ENCODE measurements at regions not wholly inside any gene's neighbourhood (a gene's known extent, or its start where the extent isn't known, plus 50 kb on each side); places are given as distances from the start of the nearest gene placed in this dataset.

GRCh38 chrX:88865634-88866033 lies 118.6 kb downstream of the CPXCR1 start:
- ChIA-PET CTCF (no interaction called here), POLR2A (no interaction called here)
- Histone ChIP-seq H3K4me3 (ENCODE audit: low read depth in 2 of 2, low read length in 1 of 2) (no peak overlapping the region; a peak in 1 of 4 replicates), H3K9me2 (no peaks in the 10 kb centered on the region), H3K36me3 (replicated peaks in 1 of 2; ENCODE audit: control insufficient read depth in 1 of 2, insufficient read depth in 2 of 2, low read length in 1 of 2) (no peaks in the 10 kb centered on the region), H3F3A (replicated peaks; ENCODE audit: insufficient read depth) (no peaks in the 10 kb centered on the region), H3K27ac (ENCODE audit: low read depth in 2 of 2, low read length in 1 of 2) (no peak overlapping the region), H3K27me3 (ENCODE audit: insufficient read depth) (no peaks in the 10 kb centered on the region), H2AFZ (ENCODE audit: low read depth) (peak overlapping the region; percentile 28; the same call in 1 of the 2 replicates), H3K9ac (no peak overlapping the region), H4K20me1 (ENCODE audit: insufficient read depth) (no peaks in the 10 kb centered on the region), H3K9me3 (no peaks in the 10 kb centered on the region), H3K4me2 (no peak overlapping the region), H3K4me1 (ENCODE audit: control insufficient read depth in 1 of 2, insufficient read depth in 2 of 2, low read depth in 1 of 2, low read length in 1 of 2) (no peaks in the 10 kb centered on the region), H3K79me2 (ENCODE audit: insufficient read depth) (no peaks in the 10 kb centered on the region)
- WGBS (ENCODE audit: low lambda C conversion rate): 1% methylated on average over 6 of the region's 6 CpGs
- TF ChIP-seq, protein P1, sequence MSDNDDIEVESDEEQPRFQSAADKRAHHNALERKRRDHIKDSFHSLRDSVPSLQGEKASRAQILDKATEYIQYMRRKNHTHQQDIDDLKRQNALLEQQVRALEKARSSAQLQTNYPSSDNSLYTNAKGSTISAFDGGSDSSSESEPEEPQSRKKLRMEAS (IDR thresholded peaks at IDR 0.05; ENCODE audit: low read depth): no peak
- TF ChIP-seq FOXJ3 (CRISPR knock-in tag; IDR thresholded peaks at IDR 0.05) (no peak), MXI1 (IDR thresholded peaks at IDR 0.05; ENCODE audit: low read depth, low read length) (no peak), FOSL2 (IDR thresholded peaks at IDR 0.05; ENCODE audit: borderline replicate concordance, low read depth) (no peak), FOXM1 (IDR thresholded peaks at IDR 0.05; ENCODE audit: low read depth) (no peak), JUND (IDR thresholded peaks at IDR 0.05) (no peak), GABPA (IDR thresholded peaks at IDR 0.05; ENCODE audit: low read depth) (no peak), RAD21 (IDR thresholded peaks at IDR 0.05; ENCODE audit: low read length) (no peak), SMC3 (IDR thresholded peaks at IDR 0.05; ENCODE audit: low read depth, low read length) (no peak), RCOR1 (IDR thresholded peaks at IDR 0.05; ENCODE audit: low read length) (no peak), RFX5 (IDR thresholded peaks at IDR 0.05; ENCODE audit: low read length) (no peak), USF2 (IDR thresholded peaks at IDR 0.05; ENCODE audit: borderline replicate concordance, low read depth, low read length) (no peak), NRF1 (IDR thresholded peaks at IDR 0.05; ENCODE audit: low read depth, low read length) (no peak), ELF1 (IDR thresholded peaks at IDR 0.05) (no peak), TCF12 (IDR thresholded peaks at IDR 0.05) (no peak), PBX3 (IDR thresholded peaks at IDR 0.05) (no peak)
- no peak for DNase-seq

DNA sequence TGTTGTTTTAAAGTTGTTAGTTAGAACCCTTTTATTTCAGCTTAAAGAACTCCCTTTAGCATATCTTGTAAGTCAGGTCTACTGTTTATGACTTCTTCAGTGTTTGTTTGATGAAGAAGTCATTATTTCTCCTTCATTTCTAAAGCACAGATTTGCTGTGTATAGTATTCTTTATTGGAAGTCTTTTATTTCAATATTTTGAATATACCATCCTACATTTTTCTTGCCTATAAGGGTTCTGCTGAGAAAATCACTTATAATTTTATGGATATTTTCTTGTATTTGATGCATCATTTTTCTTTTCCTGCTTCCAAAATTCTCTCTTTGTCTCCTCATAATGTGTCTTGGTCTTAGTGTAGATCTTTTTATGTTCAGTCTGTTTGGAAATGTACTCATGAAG lies 134.5 kb downstream of the CPXCR1 start:
- Histone ChIP-seq H4K20me1 (ENCODE audit: insufficient read depth) (no peaks in the 10 kb centered on the region), H3K9ac (no peak overlapping the region), H2AFZ (ENCODE audit: low read depth) (no peak overlapping the region), H3K79me2 (ENCODE audit: insufficient read depth) (no peaks in the 10 kb centered on the region), H3K4me3 (ENCODE audit: low read depth in 2 of 2, low read length in 1 of 2) (no peak overlapping the region), H3K4me1 (ENCODE audit: control insufficient read depth in 1 of 2, insufficient read depth in 2 of 2, low read depth in 1 of 2, low read length in 1 of 2) (no peaks in the 10 kb centered on the region), H3K36me3 (replicated peaks in 1 of 2; ENCODE audit: control insufficient read depth in 1 of 2, insufficient read depth in 2 of 2, low read length in 1 of 2) (no peaks in the 10 kb centered on the region), H3K4me2 (no peak overlapping the region), H3K9me2 (no peaks in the 10 kb centered on the region), H3K27me3 (ENCODE audit: insufficient read depth) (no peaks in the 10 kb centered on the region), H3F3A (replicated peaks; ENCODE audit: insufficient read depth) (no peaks in the 10 kb centered on the region), H3K27ac (ENCODE audit: low read depth in 2 of 2, low read length in 1 of 2) (no peak overlapping the region), H3K9me3 (no peaks in the 10 kb centered on the region)
- CTCF ChIA-PET: no interaction called here
- no peak for TF ChIP-seq CTCF (IDR thresholded peaks at IDR 0.05)
- POLR2A ChIA-PET: no interaction called here
- DNase-seq: no peak

Measured in SK-N-SH (cell line).